ENCODE measurements at regions not wholly inside any gene's neighbourhood (a gene's known extent, or its start where the extent isn't known, plus 50 kb on each side); places are given as distances from the start of the nearest gene placed in this dataset.
"Not testable (repeated sequence)": the region's sequence is repeated elsewhere in the genome, so short reads cannot be mapped to it uniquely, and the experiment has no call there.

- no peak for FAIRE-seq
- TF ChIP-seq POLR2A (IDR thresholded peaks at IDR 0.05; ENCODE audit: low read depth, low read length) (no peak), POLR2AphosphoS5 (IDR thresholded peaks at IDR 0.05; ENCODE audit: low read depth, low read length) (no peak), TAF1 (IDR thresholded peaks at IDR 0.05; ENCODE audit: borderline replicate concordance, low read depth, low read length) (no peak)
- no peak for DNase-seq (ENCODE audit: insufficient read length)
Observed at GRCh38 chr4:117135634-117136354, 50.4 kb upstream of the TRAM1L1 start.

GRCh38 chr4:117137145-117137544, 51.8 kb upstream of the TRAM1L1 start:
- DNase-seq (ENCODE audit: insufficient read length) (no peak), FAIRE-seq (no peak)
- no peak for TF ChIP-seq POLR2AphosphoS5 (IDR thresholded peaks at IDR 0.05; ENCODE audit: low read depth, low read length)
- no peak for TF ChIP-seq POLR2A (IDR thresholded peaks at IDR 0.05; ENCODE audit: low read depth, low read length)
- TF ChIP-seq TAF1 (IDR thresholded peaks at IDR 0.05; ENCODE audit: borderline replicate concordance, low read depth, low read length), result no peak

GRCh38 chr4:117138732-117139131, 53.4 kb upstream of the TRAM1L1 start:
- FAIRE-seq; DNase-seq (ENCODE audit: insufficient read length): not testable (repeated sequence)

- DNase-seq (ENCODE audit: insufficient read length), result no peak
- TF ChIP-seq POLR2AphosphoS5 (IDR thresholded peaks at IDR 0.05; ENCODE audit: low read depth, low read length) (no peak), POLR2A (IDR thresholded peaks at IDR 0.05; ENCODE audit: low read depth, low read length) (no peak), TAF1 (IDR thresholded peaks at IDR 0.05; ENCODE audit: borderline replicate concordance, low read depth, low read length) (no peak)
- FAIRE-seq, result no peak
Observed at GRCh38 chr4:117154251-117154650, 68.9 kb upstream of the TRAM1L1 start.

GRCh38 chr4:117156806-117157205, 71.4 kb upstream of the TRAM1L1 start:
- DNase-seq (ENCODE audit: insufficient read length), result no peak
- TF ChIP-seq TAF1 (IDR thresholded peaks at IDR 0.05; ENCODE audit: borderline replicate concordance, low read depth, low read length) (no peak), POLR2AphosphoS5 (IDR thresholded peaks at IDR 0.05; ENCODE audit: low read depth, low read length) (no peak), POLR2A (IDR thresholded peaks at IDR 0.05; ENCODE audit: low read depth, low read length) (no peak)
- no peak for FAIRE-seq

- DNase-seq (ENCODE audit: insufficient read length) (no peak), FAIRE-seq (no peak)
- TF ChIP-seq POLR2AphosphoS5 (IDR thresholded peaks at IDR 0.05; ENCODE audit: low read depth, low read length) (no peak), POLR2A (IDR thresholded peaks at IDR 0.05; ENCODE audit: low read depth, low read length) (no peak), TAF1 (IDR thresholded peaks at IDR 0.05; ENCODE audit: borderline replicate concordance, low read depth, low read length) (no peak)
Observed at GRCh38 chr4:117157360-117157759, 72.0 kb upstream of the TRAM1L1 start.

GRCh38 chr4:117162976-117163375, 77.6 kb upstream of the TRAM1L1 start:
- no peak for DNase-seq (ENCODE audit: insufficient read length)
- FAIRE-seq, result no peak
- TF ChIP-seq POLR2A (IDR thresholded peaks at IDR 0.05; ENCODE audit: low read depth, low read length) (no peak), POLR2AphosphoS5 (IDR thresholded peaks at IDR 0.05; ENCODE audit: low read depth, low read length) (no peak)

- DNase-seq (ENCODE audit: insufficient read length) (no peak), FAIRE-seq (no peak)
- TF ChIP-seq TAF1 (IDR thresholded peaks at IDR 0.05; ENCODE audit: borderline replicate concordance, low read depth, low read length) (no peak), POLR2AphosphoS5 (IDR thresholded peaks at IDR 0.05; ENCODE audit: low read depth, low read length) (no peak), POLR2A (IDR thresholded peaks at IDR 0.05; ENCODE audit: low read depth, low read length) (no peak)
Observed at GRCh38 chr4:117164338-117164737, 79.0 kb upstream of the TRAM1L1 start.

- not testable (repeated sequence) for FAIRE-seq; DNase-seq (ENCODE audit: insufficient read length)
Observed at GRCh38 chr4:117175369-117175768, 90.0 kb upstream of the TRAM1L1 start.

- no peak for TF ChIP-seq POLR2AphosphoS5 (IDR thresholded peaks at IDR 0.05; ENCODE audit: low read depth, low read length)
- TF ChIP-seq POLR2A (IDR thresholded peaks at IDR 0.05; ENCODE audit: low read depth, low read length), result no peak
- no peak for TF ChIP-seq TAF1 (IDR thresholded peaks at IDR 0.05; ENCODE audit: borderline replicate concordance, low read depth, low read length)
- FAIRE-seq (no peak), DNase-seq (ENCODE audit: insufficient read length) (no peak)
Observed at GRCh38 chr4:117203231-117203630, 117.9 kb upstream of the TRAM1L1 start.

- no peak for FAIRE-seq
- DNase-seq (ENCODE audit: insufficient read length), result no peak
- no peak for TF ChIP-seq POLR2A (IDR thresholded peaks at IDR 0.05; ENCODE audit: low read depth, low read length)
- TF ChIP-seq TAF1 (IDR thresholded peaks at IDR 0.05; ENCODE audit: borderline replicate concordance, low read depth, low read length), result no peak
- TF ChIP-seq POLR2AphosphoS5 (IDR thresholded peaks at IDR 0.05; ENCODE audit: low read depth, low read length), result no peak
Observed at GRCh38 chr4:117210551-117210950, 125.2 kb upstream of the TRAM1L1 start.

- DNase-seq (ENCODE audit: insufficient read length), result no peak
- no peak for TF ChIP-seq POLR2AphosphoS5 (IDR thresholded peaks at IDR 0.05; ENCODE audit: low read depth, low read length)
- TF ChIP-seq POLR2A (IDR thresholded peaks at IDR 0.05; ENCODE audit: low read depth, low read length), result no peak
- no peak for TF ChIP-seq TAF1 (IDR thresholded peaks at IDR 0.05; ENCODE audit: borderline replicate concordance, low read depth, low read length)
- no peak for FAIRE-seq
Observed at GRCh38 chr4:117224256-117224655, 138.9 kb upstream of the TRAM1L1 start.

GRCh38 chr4:117225471-117225870, 140.1 kb upstream of the TRAM1L1 start:
- DNase-seq (ENCODE audit: insufficient read length), result no peak
- no peak for FAIRE-seq
- TF ChIP-seq POLR2AphosphoS5 (IDR thresholded peaks at IDR 0.05; ENCODE audit: low read depth, low read length) (no peak), TAF1 (IDR thresholded peaks at IDR 0.05; ENCODE audit: borderline replicate concordance, low read depth, low read length) (no peak), POLR2A (IDR thresholded peaks at IDR 0.05; ENCODE audit: low read depth, low read length) (no peak)
